ENCODE measurements at regions not wholly inside any gene's neighbourhood (a gene's known extent, or its start where the extent isn't known, plus 50 kb on each side); places are given as distances from the start of the nearest gene placed in this dataset.

DNA sequence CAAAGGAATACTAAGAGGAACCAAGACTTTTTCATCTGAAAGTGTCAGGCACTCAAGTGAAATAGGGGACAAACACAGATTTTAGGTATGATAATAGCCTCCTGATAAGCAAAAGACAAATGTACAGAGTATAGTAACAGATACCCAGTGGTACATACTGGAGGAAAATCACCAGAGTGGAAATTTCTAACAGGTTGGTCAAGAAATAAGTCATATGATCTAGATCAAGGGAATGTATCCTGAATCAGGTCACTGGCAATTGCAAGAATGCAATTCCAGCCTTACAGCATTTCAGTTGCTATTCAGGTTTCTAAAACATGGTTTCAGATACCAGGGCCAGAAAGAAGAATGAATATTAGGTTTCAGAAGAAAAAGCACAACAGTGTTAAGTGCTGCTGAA lies 82.2 kb upstream of the SLCO6A1 start:
- Histone ChIP-seq H4K91ac (ENCODE audit: insufficient read depth, low read depth, low read length) (no peak overlapping the region), H3K9ac (ENCODE audit: low read depth, low read length) (no peak overlapping the region), H3K56ac (ENCODE audit: extremely low read depth, insufficient read depth, low read length) (no peak overlapping the region), H2AK9ac (replicated peaks; ENCODE audit: low read depth, low read length, poor library complexity) (no peak overlapping the region), H3K36me3 (ENCODE audit: control insufficient read depth, insufficient read depth, low read length) (no peaks in the 10 kb centered on the region), H2BK20ac (ENCODE audit: low read depth, low read length) (no peak overlapping the region), H4K5ac (ENCODE audit: low read depth, low read length) (no peak overlapping the region), H3K4ac (ENCODE audit: low read depth, low read length) (no peak overlapping the region), H3K4me2 (ENCODE audit: low read depth, low read length) (no peak overlapping the region), H3K14ac (replicated peaks; ENCODE audit: low read depth, low read length) (no peak overlapping the region), H4K8ac (ENCODE audit: low read depth in 2 of 2, low read length in 2 of 2) (no peak overlapping the region), H3K4me3 (ENCODE audit: insufficient read depth, low read depth, low read length) (no peak overlapping the region), H2AK5ac (ENCODE audit: low read depth, low read length) (no peak overlapping the region), H2BK120ac (ENCODE audit: low read depth, low read length) (no peak overlapping the region), H3K27ac (ENCODE audit: insufficient read depth, low read length) (no peak overlapping the region), H2BK15ac (ENCODE audit: low read depth, low read length) (no peak overlapping the region), H2BK5ac (ENCODE audit: low read depth, low read length, poor library complexity, severe bottlenecking) (no peak overlapping the region), H4K20me1 (ENCODE audit: insufficient read depth, low read length) (no peaks in the 10 kb centered on the region), H3K27me3 (ENCODE audit: control insufficient read depth, insufficient read depth, low read length) (no peaks in the 10 kb centered on the region; the same call in 1 of the 2 replicates), H3K79me1 (ENCODE audit: low read depth in 1 of 2, low read length in 2 of 2) (no peaks in the 10 kb centered on the region), H3K9me1 (ENCODE audit: insufficient read depth, low read length) (no peaks in the 10 kb centered on the region), H3K23ac (ENCODE audit: low read depth, low read length) (no peak overlapping the region), H2AFZ (replicated peaks; ENCODE audit: low read length, poor library complexity) (no peak overlapping the region), H3K9me3 (ENCODE audit: control insufficient read depth, insufficient read depth, low read length) (no peaks in the 10 kb centered on the region), H3K4me1 (ENCODE audit: control insufficient read depth, insufficient read depth, low read length) (no peaks in the 10 kb centered on the region), H3K18ac (ENCODE audit: low read depth, low read length) (no peak overlapping the region)
- ChIA-PET POLR2A (ENCODE audit: unreplicated experiment) (no interaction called here), CTCF (no interaction called here)
- BruUV-seq (replicated peaks), result no TSS peak
- dilution Hi-C loops (cut with HindIII; ENCODE audit: low sequenced_read_pairs, unreplicated experiment), result no loop called here
- DNase-seq (no peak), ATAC-seq (ENCODE audit: low read depth) (no peak)
- in situ Hi-C loops (cut with MboI; ENCODE audit: low sequenced_read_pairs), result loop anchor here (5.0 to 25.0 kb wide), 3 partner anchors 461 to 906 kb away; no protein-coding TSS in a partner anchor
- TF ChIP-seq CEBPB (IDR thresholded peaks at IDR 0.05; ENCODE audit: low read depth, low read length), result no peak
- TF ChIP-seq, protein P1, sequence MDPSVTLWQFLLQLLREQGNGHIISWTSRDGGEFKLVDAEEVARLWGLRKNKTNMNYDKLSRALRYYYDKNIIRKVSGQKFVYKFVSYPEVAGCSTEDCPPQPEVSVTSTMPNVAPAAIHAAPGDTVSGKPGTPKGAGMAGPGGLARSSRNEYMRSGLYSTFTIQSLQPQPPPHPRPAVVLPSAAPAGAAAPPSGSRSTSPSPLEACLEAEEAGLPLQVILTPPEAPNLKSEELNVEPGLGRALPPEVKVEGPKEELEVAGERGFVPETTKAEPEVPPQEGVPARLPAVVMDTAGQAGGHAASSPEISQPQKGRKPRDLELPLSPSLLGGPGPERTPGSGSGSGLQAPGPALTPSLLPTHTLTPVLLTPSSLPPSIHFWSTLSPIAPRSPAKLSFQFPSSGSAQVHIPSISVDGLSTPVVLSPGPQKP (IDR thresholded peaks at IDR 0.05; ENCODE audit: borderline replicate concordance, low read depth, low read length), result no peak
- no peak for TF ChIP-seq RAD21 (IDR thresholded peaks at IDR 0.05; ENCODE audit: low read length)
- no peak for TF ChIP-seq BHLHE40 (IDR thresholded peaks at IDR 0.05; ENCODE audit: low read depth, low read length)
- TF ChIP-seq RFX5 (IDR thresholded peaks at IDR 0.05; ENCODE audit: low read depth, low read length), result no peak
- TF ChIP-seq, protein P2, sequence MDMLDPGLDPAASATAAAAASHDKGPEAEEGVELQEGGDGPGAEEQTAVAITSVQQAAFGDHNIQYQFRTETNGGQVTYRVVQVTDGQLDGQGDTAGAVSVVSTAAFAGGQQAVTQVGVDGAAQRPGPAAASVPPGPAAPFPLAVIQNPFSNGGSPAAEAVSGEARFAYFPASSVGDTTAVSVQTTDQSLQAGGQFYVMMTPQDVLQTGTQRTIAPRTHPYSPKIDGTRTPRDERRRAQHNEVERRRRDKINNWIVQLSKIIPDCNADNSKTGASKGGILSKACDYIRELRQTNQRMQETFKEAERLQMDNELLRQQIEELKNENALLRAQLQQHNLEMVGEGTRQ (IDR thresholded peaks at IDR 0.05; ENCODE audit: low read depth, low read length), result no peak
- TF ChIP-seq POLR2A (IDR thresholded peaks at IDR 0.05; ENCODE audit: low read depth, low read length), result no peak
- intact Hi-C loops (cut with micrococcal nuclease), result loop anchor here (5.0 kb wide), 3 partner anchors 76 to 391 kb away; no protein-coding TSS in a partner anchor

All from IMR-90 (cell line).